Fibroblast of skin of right quadriceps (primary cell): ENCODE measurements at regions not wholly inside any gene's neighbourhood (a gene's known extent, or its start where the extent isn't known, plus 50 kb on each side); places are given as distances from the start of the nearest gene placed in this dataset.
"Not testable (repeated sequence)": the region's sequence is repeated elsewhere in the genome, so short reads cannot be mapped to it uniquely, and the experiment has no call there.

ENCODE experiments used
- DNase-seq: peaks from one replicate; pipeline ENCODE4 v3.0.0-alpha.2; 2013

DNA sequence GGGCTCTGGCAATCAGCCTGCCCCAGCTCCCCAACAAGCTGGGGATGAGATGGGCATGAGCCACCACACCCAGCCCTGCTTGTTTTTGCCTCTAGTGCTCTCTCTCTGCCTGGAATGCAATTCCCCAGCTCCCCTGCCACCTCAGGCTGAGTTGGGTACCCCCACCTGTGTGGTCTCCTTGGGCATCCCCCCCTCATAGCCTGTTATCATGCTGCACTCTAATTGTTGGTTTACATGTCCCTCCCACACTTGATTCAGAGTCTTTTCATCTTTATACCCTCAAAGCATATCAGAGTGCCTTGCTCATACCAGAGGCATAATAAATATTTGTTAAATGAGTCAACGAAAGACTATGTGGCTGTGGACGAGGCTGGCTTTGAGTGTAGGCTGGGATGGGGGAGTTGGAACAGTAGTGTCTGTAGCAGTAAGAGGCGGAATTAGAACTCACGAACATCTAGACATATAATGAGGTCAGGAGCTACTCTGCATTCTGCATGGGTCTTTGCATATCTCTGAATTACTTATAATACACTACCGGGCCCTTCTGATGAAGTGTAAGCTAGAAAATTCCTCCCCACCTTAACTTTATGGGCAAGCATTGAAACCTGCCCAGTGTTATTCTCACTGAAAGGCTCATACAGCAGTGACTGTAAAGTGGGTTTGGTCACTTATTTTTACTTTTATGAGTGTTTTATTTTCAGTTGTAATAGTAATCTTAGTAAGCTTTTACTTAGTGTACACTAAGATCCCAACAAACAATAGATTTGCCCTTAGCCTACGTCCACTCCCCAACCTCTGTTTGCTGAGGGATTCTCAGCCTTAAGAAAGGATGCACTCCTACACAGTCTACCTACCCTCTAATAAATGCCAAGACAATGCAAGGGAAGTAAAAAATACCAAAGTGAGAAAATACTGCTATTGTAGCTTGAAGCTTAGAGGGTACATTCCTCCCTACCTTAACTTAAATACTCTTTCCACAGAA is 58.7 kb downstream of the EDN1 start:
- peak; percentile 86 for DNase-seq

DNA sequence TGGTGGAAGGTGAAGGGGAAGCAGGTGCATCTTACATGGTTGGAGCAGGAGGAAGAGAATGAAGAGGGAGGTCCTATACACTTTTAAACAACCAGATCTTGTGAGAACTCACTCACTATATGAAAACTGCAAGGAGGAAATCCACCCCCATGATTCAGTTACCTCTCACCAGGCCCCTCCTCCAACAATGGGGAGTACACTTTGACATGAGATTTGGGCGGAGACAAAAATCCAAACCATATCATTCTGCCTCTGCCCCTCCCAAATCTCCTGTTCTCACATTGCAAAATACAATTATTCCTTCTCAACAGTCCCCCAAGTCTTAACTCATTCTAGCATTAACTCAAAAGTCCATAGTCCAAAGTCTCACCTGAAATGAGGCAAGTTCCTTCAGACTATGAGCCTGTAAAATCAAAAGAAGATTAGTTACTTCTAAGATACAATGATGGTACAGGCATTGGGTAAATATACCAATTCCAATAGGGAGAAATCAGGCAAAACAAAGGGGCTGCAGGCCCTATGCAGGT is 60.5 kb downstream of the EDN1 start:
- no peak for DNase-seq

DNA sequence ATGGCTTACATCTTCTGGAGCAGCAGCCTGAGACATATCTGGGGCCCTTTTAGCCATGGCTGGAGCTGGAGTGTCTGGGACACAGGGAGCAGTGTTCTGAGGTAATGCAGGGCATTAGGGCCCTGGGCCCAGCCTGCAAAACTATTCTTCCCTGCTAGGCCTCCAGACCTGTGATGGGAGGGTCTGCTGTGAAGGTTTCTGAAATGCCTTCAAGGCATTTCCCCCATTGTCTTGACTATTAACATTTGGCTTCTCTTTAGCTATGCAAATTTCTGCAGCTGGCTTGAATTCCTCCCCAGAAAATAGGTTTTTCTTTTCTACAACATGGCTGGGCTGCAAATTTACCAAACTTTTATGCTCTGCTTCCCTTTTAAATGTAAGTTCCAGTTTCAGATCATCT is 61.5 kb downstream of the EDN1 start:
- DNase-seq = no peak

DNA sequence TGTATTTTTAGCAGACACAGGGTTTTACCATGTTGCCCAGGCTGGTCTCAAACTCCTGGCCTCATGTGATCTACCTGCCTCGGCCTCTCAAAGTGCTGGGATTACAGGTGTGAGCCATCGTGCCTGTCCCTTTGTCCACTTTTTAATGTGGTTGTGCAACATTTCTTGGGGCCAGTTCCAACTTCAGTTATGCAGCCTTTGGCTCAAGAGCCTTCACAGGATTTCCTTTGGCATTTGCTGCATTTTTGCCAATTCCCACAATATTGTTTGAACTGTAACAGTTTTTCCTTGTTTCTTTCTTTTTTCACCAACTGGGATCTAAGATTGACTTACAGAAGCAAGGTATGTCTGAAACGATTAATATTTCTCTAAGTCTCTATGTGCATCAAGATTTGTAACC is 63.6 kb downstream of the EDN1 start:
- DNase-seq = no peak

DNA sequence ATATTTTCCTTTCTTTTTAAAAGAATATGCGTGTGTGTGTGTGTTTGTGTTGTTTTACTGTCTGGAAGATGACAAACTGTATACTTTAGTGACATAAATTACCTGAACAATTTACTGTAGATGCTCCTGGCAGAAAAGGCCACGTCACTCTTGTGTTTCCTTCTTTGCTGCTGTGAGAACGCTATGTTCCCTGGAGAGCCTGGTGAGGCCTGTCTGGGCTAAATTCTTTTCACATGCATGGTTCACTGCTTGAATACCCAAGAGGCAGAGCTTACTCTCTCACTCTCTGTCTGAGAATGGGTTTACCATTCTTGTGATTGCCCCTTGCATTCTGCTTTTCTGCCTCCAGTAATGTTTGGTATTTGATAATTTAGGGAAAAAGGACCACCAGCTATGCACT is 64.3 kb downstream of the EDN1 start:
- peak; percentile 75 for DNase-seq

DNA sequence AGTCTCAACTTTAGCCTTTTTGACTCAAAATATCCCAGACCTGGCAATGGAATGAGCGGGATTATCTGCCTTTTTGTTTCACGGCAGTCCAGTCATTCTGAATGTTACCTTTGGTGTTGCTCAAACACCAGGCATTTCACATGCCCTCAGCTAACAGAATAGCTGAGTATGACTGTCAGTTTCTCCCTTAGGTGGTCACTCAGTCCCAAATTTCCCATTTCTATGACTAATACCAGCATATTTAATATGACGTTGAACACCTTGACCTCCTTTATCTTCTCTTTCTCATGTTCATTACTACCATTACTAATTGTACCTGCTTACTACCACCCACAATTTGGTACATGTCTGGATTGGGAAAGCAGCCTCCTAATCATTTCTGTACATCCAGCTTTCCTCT is 65.2 kb downstream of the EDN1 start:
- no peak for DNase-seq

DNA sequence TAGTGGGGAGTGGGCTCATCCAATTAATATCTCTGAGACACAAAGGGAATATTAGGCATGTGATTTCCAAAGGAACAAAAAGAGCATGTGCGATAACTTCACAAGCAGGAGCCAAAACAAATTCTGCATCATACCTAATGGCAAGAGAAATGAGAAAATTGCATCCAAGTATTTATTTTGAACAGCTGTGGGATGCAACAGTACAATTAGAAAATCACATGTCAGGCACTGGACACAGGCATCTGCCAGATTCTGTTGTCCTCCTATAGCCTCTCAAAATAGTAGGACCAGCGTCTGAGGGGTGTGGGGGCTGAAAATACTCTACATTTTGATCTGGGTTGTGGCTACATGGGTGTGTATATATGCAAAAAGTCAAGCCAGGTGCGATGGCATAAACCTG is 66.3 kb downstream of the EDN1 start:
- no peak for DNase-seq

DNA sequence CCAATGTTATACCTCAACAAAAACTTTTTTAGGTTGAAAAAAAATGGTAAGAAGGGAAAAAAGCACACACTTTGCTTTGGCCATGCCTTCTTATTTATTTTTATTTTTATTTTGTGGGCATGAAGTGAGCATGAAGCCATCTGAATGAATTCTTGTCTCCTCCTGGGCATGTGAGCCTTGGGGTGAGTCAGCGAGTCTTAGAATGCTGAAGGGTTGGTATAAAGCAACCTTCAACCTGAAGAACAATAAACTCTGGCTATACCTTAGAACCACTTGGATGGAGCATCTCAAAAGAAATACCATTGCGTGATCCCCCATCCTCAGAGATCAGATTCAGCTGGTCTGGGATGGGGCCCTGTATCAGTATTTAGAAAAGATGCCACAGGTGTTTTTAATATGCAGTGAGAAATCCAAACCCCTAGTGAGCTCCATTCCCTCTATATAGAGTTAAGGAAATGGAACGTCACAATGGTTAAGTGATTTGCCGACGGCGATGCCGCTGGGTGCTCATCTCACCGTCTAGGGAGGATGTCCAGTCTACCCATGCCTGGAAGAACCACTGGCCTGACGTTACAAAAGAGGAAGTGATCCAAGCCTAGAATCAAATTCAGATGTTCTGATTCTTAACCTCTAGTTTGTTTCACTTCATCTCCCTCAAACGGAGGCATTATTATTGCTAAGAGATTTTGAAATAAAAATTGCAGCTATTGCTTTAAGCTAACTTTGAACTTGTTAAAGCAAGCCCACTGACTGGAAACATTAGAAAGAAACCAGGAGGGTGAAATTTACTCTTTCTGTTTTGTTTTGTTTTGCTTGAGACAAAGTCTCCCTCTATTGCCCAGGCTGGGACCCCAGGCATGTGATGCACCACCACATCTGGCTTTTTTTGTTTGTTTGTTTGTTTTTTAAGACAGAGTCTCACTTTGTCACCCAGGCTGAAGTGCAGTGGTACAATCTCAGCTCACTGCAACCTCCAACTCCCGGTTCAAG is 67.1 kb downstream of the EDN1 start:
- DNase-seq = peak; percentile 27

DNA sequence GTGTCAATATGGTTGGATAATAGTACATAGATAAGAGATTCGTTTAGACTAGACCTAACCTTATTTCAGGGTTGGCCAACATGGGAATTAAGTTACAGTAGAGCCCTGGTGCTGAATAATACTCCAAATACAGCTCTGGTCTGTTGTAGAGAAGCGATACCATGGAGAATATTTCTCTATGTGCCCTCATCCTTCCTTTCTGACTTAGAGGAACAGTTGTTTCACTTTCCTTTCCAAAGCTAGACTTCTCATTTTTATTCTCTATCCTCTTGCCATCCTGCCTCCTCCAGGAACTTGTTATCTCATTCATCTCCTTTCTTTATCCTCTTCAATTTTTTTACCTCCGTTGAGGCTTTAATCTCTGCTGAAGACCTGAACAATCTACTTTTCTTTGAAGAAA is 68.9 kb downstream of the EDN1 start:
- no peak for DNase-seq

DNA sequence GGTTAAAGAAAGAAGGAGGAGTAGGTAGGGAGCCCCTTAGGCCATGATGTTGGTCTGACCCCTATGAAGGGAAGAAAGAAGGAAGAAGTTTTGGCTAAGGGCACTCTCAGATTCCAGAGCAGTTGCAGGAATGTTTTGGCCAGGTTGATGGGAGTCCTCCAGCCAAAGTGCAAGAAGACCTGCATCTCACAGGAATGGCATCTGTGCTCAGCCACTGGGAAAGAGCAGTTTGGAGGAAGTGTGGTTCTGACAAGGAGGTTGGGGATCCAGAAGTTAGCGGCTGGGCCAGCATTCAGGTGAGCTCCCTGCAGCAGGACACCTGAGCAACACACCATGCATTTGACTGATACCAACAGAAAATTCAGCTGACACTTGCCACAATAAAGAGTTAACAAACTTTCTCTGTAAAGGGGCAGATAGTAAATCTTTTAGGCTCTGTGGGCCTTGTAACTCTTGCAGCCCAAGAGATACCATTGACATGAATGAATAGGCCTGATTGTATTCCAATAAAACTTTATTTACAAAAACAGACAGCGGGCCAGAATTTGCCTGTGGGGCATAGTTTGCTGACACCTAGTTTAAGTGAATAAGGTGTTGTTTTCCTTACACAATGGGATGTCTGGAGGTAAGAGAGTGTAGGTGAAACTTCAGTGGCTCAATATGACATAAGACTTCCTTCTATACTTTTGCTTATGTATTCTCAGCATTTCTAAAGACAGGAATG is 71.0 kb downstream of the EDN1 start:
- no peak for DNase-seq

DNA sequence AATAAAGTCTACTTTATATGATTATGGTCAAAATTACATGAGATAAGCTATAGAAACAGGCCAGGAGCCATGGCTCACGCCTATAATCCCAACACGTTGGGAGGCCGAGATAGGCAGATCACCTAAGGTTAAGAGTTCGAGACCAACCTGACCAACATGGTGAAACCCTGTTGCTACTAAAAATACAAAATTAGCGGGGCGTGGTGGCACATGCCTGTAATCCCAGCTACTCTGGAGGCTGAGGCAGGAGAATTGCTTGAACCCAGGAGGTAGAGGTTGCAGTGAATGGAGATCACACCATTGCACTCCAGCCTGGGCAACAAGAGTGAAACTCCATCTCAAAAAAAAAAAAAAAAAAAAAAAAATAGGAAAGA is 73.1 kb downstream of the EDN1 start:
- DNase-seq = not testable (repeated sequence)

DNA sequence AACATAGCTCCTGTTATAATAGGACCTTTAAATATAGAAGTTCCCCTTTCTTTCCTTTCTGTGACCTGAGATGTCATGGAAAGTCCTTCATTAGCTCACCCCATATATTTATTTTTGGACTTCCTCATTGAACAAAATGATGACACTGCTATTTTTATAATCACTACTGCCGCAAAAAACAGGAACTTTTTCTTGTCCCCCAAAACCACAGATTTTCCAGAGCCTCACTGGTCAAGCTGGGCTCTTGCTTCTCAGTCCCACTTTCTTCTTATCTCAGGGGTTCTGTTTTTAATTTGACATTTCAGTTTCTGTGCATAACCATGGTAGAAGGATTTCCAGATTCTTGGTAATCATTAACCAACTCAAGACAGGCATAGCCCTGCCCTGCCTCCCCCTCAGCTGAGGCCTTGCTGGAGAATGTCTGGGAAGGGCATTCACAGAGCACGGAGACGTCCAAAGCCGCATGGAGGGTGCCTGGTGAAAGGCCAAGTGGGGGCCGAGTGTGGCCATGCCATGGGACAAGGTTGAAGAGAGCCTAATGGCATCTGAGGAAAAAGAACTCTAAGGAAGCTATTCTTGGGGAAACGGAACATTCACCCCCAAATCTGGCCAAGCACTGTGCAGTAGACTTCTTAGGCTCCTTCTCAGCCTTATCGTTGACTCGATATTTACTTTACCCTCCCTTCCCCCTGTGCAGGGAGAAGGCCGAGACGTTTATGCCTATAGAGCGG is 73.7 kb downstream of the EDN1 start:
- DNase-seq = no peak

DNA sequence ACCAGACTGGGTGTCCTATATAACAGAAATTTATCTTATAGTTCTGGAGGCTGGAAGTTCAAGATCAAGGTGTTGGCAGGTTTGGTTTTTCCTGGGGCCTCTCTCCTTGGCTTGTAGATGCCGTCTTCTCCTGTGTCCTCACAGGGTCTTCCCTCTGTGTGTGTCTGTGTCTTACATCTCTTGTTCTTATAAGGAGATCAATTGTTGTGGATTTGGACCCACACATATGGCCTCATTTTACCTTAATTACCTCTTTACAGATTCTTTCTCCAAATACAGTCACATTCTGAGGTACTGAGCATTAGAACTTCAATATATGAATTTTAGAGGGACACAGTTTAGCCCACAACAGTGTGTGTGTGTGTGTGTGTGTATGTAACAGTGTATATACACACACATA is 74.5 kb downstream of the EDN1 start:
- no peak for DNase-seq

DNA sequence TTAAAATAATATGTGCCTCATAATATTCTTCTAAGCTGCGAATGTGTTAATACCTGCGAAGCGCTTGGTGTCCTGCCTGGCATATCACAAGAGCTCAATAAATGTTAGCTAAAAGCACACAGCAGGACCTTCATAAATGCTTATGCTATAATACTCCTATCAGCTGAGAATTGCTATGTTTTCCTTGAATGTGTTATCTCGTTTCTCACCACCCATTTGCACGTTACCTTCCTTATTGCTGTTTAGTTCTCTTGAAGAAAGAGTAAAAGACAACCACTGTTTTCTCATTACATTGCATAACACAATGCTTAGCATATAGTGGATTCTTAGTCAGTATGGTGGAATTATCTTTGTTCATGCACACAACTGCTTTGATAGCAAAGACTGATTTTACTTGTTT is 76.6 kb downstream of the EDN1 start:
- no peak for DNase-seq

DNA sequence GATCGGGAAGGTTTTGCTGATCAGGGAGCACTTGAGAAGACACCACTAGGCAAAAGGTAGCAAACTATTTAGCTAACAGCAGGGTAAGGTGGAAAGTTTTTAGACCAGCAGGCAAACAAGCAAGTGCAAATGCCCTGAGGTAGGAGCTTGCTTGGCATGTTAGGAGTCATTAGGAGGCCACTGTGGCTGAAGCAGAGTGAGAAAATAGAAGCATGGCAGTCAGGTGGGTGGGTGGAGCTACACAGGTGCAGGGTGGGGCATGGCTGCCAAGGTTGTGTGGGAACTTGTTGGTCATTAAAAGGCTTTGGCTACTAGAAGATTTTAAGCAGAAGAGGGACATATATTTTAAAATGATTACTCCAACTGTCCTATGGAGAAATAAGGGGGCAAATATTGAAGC is 77.3 kb downstream of the EDN1 start:
- DNase-seq = no peak

DNA sequence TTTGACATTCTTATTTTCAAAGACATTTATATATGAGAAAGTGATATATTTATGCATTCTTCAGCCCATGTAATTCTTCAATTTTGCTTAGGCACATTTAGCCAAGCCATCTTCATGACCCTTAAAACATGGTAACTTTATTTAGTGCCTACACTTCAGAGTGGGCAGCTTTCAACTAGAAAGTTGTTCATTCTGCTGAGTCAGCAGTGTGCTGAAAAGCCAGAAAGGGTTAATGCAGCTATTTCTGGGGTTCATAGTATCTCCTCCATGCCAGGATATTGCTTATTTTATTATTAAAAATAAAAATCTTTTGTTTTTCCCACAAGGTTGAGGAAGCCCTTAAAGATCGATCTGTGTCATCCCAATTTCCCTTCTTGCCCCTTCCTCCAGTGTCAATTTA is 79.2 kb downstream of the EDN1 start:
- DNase-seq = no peak

DNA sequence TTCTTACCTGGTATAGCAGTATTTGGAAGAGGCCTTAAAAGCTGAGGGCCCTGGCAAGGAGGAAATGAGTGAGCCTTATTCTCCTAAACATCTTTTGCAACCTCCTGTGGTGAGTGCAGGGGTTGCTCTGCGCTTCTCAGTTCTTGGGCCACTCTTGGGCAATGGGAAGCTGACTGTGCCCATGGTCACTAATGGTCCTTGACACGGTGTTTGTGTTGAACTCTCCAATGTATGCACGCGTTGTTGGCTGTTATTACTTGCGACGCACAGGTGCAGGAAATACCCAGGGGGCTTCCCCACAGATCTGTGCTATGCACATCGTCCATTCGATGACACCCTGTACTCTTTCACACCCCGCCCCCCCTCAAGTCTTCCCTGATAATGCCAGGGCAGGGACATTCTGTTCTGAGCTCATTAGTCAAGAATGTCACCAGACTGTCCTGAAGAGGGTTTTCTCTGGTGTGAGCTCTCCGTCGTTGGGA is 79.7 kb downstream of the EDN1 start:
- no peak for DNase-seq

DNA sequence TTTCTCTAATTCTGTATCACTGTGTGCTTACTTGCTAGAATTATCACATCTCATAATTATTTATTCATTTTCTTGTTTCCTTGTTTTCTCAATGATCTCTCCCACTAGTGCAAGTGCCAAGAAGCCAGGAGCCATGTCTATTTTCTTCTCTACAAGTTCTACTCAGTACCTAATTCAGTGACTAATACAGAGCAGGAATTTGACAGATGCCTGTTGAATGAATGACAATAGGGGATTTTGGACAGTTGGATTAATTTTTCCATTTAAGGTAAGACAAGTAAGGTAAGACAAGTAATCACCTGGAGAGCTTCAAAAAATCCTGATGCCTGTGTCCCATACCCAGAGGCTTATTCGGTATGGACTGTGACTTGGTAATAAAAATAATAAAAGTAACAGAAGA is 81.0 kb downstream of the EDN1 start:
- DNase-seq = no peak

DNA sequence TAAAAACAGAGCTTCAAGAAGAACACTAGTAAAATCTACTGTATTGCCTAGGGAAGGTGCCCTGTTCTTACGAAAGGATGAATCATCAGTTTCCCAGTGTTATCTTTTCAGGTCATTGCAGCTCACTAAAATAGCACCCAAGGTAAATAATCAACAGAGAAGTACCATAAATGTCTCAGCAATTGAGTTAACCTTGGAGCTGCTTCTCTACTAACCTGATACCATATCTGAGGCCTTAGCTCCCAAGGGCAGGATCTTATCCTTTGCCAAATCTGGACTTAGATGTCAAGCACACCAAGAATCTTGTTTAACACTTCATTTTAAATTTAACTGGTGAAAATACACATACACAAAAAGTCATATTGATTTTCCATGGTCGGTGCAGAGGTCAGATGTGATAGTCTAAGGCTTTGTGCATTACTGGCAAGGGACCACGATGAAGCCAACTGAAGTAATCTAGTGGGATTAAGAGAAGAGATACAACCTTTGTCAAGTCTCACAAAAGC is 81.5 kb downstream of the EDN1 start:
- DNase-seq = no peak

DNA sequence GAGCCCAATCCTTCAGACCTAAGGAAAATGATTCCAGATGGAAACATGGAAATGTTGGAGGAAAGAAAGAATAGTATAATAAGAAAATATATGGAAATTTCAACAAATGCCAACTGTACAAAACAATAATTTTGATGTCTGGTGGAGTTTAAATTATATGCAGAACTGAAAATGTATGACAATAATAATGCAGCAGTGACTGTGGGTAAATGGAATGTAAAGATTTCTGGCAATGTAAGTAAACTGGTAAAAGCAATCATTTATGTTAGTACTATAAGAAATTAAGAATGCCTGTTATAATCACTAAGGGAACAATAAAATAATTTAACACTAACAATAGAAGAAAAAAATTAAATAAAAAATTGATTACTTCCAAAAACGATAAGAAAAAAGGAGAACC is 89.0 kb downstream of the EDN1 start:
- DNase-seq = peak; percentile 30

DNA sequence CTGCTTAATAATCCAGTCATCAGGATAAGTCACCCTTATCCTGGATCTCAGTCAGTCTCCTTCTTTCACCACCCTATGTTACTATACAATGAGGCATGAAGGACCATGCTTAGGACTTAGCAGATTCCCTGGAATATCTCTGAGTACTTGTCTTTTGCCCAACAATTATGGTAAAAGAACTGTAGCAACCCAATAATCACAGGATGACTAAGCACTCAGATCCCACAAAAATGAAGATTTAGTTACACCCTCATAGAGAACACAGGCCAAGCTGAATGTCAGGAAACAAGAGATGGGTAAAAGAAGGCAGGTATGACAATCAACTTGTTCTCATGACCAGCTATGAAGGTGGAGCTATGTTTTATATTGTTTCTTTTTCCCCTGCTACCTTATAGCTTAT is 91.4 kb downstream of the EDN1 start:
- DNase-seq = peak; percentile 42

DNA sequence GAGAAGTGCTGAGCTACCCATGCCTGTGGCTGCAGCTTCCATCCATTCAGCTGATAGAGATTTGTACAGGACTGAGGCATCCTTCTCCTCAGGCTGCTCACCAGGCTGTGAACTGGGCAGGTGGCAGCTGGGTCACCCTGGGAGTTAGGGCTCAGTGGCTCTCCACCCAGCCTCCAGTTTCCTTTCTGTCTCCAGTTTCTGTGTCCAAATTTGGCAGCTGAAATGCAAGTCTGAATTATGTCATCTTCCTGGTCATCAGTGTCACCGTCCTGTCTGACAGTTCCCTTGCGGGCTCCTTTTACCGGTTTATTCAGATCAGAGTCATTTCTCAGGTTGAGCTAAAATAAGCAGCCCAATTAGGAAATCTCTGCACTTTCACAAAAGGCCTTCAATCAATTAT is 93.3 kb downstream of the EDN1 start:
- no peak for DNase-seq
